Hepatocyte (in vitro differentiated cells): ENCODE measurements at regions not wholly inside any gene's neighbourhood (a gene's known extent, or its start where the extent isn't known, plus 50 kb on each side); places are given as distances from the start of the nearest gene placed in this dataset.
"Not testable (repeated sequence)": the region's sequence is repeated elsewhere in the genome, so short reads cannot be mapped to it uniquely, and the experiment has no call there.

Experiments
- EZH2 ChIP-seq: fragments of 200-600 bp; sonication (generic); IDR thresholded peaks from 2 replicates; pipeline ENCODE4 v1.6.1; 2016; ENCODE audit warnings: antibody characterized with exemption, mild to moderate bottlenecking, borderline replicate concordance
- EZH2phosphoT487 ChIP-seq: fragments of 200-600 bp; sonication (generic); IDR thresholded peaks from one replicate; pipeline ENCODE4 v1.6.1; 2018; ENCODE audit warnings: antibody characterized with exemption, mild to moderate bottlenecking, low read depth, moderate library complexity; ENCODE audit not compliant: unreplicated experiment, severe bottlenecking
- TF ChIP-seq, protein P1 (sequence below): fragments of 200-600 bp; sonication (generic); IDR thresholded peaks from 2 replicates; pipeline ENCODE4 v1.5.1; 2016; ENCODE audit warnings: antibody characterized with exemption, mild to moderate bottlenecking; ENCODE audit not compliant: poor library complexity

DNA sequence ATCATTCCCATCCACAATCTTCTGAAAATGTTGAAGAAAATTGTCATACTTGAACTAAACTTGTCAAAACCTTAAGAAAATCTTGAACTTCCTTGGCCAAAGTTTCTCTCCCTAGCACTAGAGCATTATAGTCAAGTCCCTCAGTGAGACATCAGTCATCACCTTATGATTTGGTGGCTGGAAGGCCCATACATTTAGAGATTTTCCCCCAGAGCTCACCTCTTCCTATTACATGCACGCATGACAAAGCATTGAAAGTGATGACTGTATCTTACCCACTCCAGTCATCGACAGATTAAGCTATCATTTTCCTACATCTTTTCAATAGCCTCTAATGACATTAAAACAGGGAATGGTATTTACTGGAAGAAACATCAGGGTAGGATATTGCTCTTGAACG lies 948.8 kb downstream of the TMEM121 start:
- TF ChIP-seq, protein P1, sequence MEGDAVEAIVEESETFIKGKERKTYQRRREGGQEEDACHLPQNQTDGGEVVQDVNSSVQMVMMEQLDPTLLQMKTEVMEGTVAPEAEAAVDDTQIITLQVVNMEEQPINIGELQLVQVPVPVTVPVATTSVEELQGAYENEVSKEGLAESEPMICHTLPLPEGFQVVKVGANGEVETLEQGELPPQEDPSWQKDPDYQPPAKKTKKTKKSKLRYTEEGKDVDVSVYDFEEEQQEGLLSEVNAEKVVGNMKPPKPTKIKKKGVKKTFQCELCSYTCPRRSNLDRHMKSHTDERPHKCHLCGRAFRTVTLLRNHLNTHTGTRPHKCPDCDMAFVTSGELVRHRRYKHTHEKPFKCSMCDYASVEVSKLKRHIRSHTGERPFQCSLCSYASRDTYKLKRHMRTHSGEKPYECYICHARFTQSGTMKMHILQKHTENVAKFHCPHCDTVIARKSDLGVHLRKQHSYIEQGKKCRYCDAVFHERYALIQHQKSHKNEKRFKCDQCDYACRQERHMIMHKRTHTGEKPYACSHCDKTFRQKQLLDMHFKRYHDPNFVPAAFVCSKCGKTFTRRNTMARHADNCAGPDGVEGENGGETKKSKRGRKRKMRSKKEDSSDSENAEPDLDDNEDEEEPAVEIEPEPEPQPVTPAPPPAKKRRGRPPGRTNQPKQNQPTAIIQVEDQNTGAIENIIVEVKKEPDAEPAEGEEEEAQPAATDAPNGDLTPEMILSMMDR, result not testable (repeated sequence)
- TF ChIP-seq EZH2, EZH2phosphoT487: not testable (repeated sequence)
